GM12875 (cell line): ENCODE measurements at regions not wholly inside any gene's neighbourhood (a gene's known extent, or its start where the extent isn't known, plus 50 kb on each side); places are given as distances from the start of the nearest gene placed in this dataset.

Source experiments
- H3K4me3 ChIP-seq: one replicate; pipeline ENCODE4 v1.5.1; 2011; ENCODE audit warnings: low read depth, low read length, control low read depth
- CTCF ChIP-seq: IDR thresholded peaks from 2 replicates; pipeline ENCODE4 v1.5.1; 2011; ENCODE audit warnings: low read depth, mild to moderate bottlenecking, control low read depth, inconsistent platforms, low read length, moderate library complexity, borderline replicate concordance; ENCODE audit not compliant: insufficient read depth

- no peak overlapping the region for H3K4me3 ChIP-seq
- TF ChIP-seq CTCF, result no peak
Observed at GRCh38 chr1:221397141-221397540, 344.7 kb downstream of the DUSP10 start.

- no peak for TF ChIP-seq CTCF
- no peak overlapping the region for H3K4me3 ChIP-seq
Observed at GRCh38 chr1:221397606-221398005, 344.3 kb downstream of the DUSP10 start.

GRCh38 chr1:221405146-221405545 lies 336.7 kb downstream of the DUSP10 start:
- no peak overlapping the region for H3K4me3 ChIP-seq
- no peak for TF ChIP-seq CTCF

GRCh38 chr1:221408117-221408803 lies 333.6 kb downstream of the DUSP10 start:
- no peak overlapping the region for H3K4me3 ChIP-seq
- TF ChIP-seq CTCF, result no peak

GRCh38 chr1:221411283-221411682 lies 330.6 kb downstream of the DUSP10 start:
- H3K4me3 ChIP-seq, result no peak overlapping the region
- no peak for TF ChIP-seq CTCF

GRCh38 chr1:221414772-221415539 lies 326.9 kb downstream of the DUSP10 start:
- TF ChIP-seq CTCF, result no peak
- no peak overlapping the region for H3K4me3 ChIP-seq

GRCh38 chr1:221415651-221416050 lies 326.2 kb downstream of the DUSP10 start:
- no peak for TF ChIP-seq CTCF
- no peak overlapping the region for H3K4me3 ChIP-seq
